ENCODE measurements at regions not wholly inside any gene's neighbourhood (a gene's known extent, or its start where the extent isn't known, plus 50 kb on each side); places are given as distances from the start of the nearest gene placed in this dataset.
"Not testable (repeated sequence)": the region's sequence is repeated elsewhere in the genome, so short reads cannot be mapped to it uniquely, and the experiment has no call there.

GRCh38 chr4:111930659-111931058 lies 214.6 kb upstream of the FAM241A start:
- no peak for DNase-seq (ENCODE audit: low read depth in 2 of 3, low spot score in 2 of 3)

DNA sequence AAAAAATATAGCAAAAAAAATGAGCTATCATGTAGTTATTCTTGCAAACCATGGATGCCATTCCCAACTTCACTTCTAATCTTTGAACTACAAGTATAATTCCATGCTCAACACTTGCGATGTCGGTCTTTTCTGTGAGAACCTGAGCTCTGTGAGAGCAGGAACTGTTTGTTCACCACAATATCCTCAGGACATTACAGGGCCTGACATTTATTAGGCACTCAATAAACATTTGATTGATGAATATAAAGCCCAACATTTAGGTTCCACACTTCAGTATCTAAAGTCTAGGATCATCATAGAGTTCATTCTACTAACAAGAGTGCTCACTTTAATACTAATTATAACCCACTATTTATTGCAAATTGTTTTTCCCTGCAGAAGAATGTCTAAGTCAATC lies 211.6 kb upstream of the FAM241A start:
- no peak for DNase-seq (ENCODE audit: low read depth in 2 of 3, low spot score in 2 of 3)

DNA sequence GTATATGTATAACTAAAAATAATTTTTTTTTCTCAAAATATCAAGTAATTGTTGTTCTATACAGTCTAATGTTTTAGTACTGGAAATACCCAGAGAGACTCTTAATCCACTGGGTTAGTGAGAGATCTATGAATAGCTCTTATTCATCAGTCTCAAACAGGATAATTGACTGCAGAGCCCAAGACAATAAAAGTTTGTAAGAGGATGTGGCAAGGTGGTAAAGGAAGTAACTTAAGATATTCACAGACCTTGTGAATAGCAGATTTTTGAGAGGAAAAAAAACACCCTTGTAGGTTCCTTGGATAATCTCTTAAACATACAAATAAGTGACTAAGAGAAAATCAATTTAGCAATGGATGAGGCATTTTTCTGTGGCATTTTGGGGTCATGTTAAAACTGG lies 210.9 kb upstream of the FAM241A start:
- no peak for DNase-seq (ENCODE audit: low read depth in 2 of 3, low spot score in 2 of 3)

DNA sequence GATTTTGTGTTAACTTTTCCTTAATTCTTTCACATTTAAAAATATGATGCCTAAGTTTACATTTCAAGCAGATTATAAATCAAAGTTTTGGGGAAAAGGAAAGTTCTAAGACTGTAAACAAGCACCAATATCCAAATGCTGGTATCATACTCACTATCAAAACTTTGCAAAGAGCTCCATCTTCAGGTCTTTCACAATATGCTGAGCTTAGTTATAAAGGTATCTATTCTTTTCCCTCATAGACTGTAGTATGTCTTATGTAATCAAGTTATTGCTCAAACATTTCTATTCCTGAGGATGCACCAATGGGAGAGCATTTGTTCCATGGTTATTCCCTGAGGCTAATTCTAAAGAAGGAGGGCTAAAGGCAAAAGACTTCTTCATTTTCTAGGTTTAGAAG lies 207.9 kb upstream of the FAM241A start:
- no peak for DNase-seq (ENCODE audit: low read depth in 2 of 3, low spot score in 2 of 3)

GRCh38 chr4:111941957-111942356 lies 203.3 kb upstream of the FAM241A start:
- no peak for DNase-seq (ENCODE audit: low read depth in 2 of 3, low spot score in 2 of 3)

DNA sequence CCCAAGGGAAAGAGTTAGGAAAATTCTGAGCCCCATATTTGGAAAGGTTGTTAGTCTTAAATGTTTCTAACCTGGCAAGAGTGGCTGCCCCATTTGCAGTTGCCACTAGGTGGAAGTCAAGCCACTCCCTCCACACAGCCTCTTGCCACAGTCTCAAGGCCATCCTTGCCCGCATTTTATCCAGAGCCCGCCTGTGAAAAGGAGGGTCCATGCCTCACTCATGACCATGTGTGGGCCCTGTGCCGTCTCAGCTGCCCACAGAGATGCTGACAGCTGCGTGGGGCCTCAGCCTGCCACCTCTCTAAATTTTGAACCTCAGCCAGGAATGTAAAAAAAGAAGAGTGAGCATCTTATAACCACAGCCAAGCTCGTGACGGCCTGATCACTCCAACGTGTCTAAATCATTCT lies 201.5 kb upstream of the FAM241A start:
- DNase-seq (ENCODE audit: low read depth in 2 of 3, low spot score in 2 of 3) = no peak

- DNase-seq (ENCODE audit: low read depth in 2 of 3, low spot score in 2 of 3) = no peak
These were observed 200.2 kb upstream of the FAM241A start for GRCh38 chr4:111945014-111945413.

- DNase-seq (ENCODE audit: low read depth in 2 of 3, low spot score in 2 of 3) = no peak
These were observed 198.5 kb upstream of the FAM241A start for GRCh38 chr4:111946800-111947199.

DNA sequence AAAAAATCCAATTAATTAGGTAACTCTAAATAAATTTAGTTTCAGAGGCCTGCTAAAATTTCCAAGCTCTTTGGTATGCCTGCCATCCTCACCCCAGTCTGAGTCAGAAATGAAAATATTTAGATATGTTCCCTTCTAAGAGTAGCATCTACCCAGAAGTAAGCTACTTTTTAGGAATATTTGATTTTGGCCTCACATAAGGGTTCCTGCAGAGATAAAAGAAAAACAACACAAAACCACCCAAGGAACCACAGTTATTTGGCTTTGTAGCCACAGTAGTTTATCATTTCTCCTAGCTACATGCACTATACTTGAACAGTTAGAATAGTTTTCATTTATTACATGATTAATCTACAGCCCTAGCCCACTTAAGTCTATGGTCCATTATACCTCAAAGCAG lies 192.6 kb upstream of the FAM241A start:
- DNase-seq (ENCODE audit: low read depth in 2 of 3, low spot score in 2 of 3) = no peak

DNA sequence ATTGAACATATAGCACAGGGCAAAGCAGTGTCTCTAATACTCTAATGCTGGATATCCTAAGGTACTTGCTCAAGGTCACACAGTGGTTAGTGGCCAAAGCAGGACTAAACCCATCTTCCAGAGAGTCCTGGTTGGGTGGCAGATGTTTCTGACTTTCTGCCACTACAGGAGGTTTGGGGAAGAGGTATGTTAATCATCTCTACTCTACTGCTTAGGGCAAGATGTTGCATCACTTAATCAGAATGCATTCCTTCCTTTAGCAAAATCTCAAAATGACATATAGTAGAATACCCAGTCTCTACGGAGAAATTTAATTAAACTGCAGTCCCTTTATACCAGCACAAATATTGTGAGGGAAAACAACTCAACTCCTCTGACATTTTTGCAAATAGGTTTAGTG lies 190.7 kb upstream of the FAM241A start:
- no peak for DNase-seq (ENCODE audit: low read depth in 2 of 3, low spot score in 2 of 3)

- DNase-seq (ENCODE audit: low read depth in 2 of 3, low spot score in 2 of 3) = no peak
These were observed 190.3 kb upstream of the FAM241A start for GRCh38 chr4:111955001-111955400.

DNA sequence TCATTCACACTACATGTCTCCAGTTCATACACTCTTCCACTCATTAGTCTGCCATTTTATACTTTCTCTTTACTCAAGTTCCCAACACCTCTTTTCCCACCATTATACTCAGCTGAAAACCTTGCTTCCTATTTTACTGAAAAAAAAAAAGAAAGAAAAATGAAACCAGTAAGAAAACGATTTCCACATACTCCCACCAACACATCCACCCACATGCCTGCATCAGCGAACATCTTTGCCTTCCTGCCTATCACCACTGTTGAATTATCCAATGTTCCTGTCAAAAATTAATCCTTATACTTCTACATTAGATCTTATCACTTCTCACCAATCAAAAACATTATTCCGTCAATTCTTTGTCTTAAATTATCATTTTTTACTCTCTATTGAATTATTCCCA lies 188.1 kb upstream of the FAM241A start:
- DNase-seq (ENCODE audit: low read depth in 2 of 3, low spot score in 2 of 3) = no peak

GRCh38 chr4:111957997-111958396 lies 187.3 kb upstream of the FAM241A start:
- no peak for DNase-seq (ENCODE audit: low read depth in 2 of 3, low spot score in 2 of 3)

- DNase-seq (ENCODE audit: low read depth in 2 of 3, low spot score in 2 of 3) = no peak
These were observed 186.0 kb upstream of the FAM241A start for GRCh38 chr4:111959222-111959621.

- no peak for DNase-seq (ENCODE audit: low read depth in 2 of 3, low spot score in 2 of 3)
These were observed 185.0 kb upstream of the FAM241A start for GRCh38 chr4:111960241-111960667.

DNA sequence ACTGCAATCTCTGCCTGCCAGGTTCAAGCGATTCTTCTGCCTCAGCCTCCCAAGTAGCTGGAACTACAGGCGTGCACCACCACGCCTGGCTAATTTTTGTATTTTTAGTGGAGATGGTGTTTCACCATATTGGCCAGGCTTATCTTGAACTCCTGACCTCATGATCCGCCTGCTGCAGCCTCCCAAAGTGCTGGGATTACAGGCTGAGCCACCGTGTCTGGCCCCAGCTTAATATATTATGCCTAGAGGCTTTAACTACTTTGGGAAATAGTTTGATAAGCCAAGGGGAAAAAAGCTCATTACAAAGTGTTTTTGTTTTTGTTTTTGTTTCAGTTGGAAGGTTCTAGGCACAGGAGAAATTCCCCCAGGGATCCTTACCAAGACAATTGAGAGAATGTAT lies 184.2 kb upstream of the FAM241A start:
- DNase-seq (ENCODE audit: low read depth in 2 of 3, low spot score in 2 of 3) = not testable (repeated sequence)

DNA sequence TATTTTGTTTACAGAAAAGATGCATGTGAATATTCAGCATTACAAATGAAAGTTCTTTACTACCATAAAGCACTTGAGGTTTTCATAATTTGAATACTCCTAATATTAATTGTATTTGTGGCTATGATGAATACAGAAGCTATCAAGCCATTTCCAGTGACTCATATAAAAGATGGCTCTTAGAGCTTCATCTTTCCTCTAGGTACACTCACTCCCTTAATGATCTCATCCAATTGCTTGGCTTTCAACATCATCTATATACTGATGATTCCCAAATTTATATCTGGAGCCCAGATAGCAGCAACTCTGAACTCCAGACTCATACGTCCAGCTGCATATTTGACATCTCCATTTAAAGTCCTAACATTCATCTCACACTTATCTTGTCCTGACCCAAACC lies 183.4 kb upstream of the FAM241A start:
- no peak for DNase-seq (ENCODE audit: low read depth in 2 of 3, low spot score in 2 of 3)

GRCh38 chr4:111963158-111963700 lies 182.0 kb upstream of the FAM241A start:
- no peak for DNase-seq (ENCODE audit: low read depth in 2 of 3, low spot score in 2 of 3)

GRCh38 chr4:111977419-111977965 lies 167.8 kb upstream of the FAM241A start:
- DNase-seq (ENCODE audit: low read depth in 2 of 3, low spot score in 2 of 3) = no peak

- DNase-seq (ENCODE audit: low read depth in 2 of 3, low spot score in 2 of 3) = no peak
These were observed 165.3 kb upstream of the FAM241A start for GRCh38 chr4:111979921-111980320.

DNA sequence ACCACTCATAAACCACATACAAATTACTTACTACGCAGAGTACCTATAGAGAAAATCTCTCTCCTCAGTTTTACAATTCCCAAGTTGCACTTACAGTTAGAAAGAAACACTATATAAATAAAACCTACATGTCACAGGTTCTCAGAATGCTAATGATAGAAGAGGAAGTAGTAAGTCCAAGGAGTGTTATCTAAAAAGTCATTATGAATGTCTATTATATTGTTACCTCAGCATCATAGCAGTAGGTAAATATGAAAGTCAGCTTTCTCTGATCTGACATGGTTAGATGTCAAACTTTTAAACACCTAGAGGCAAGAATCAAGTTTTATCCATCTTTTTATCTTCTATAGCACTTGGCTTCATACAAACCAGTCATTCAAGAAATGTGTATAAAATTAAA lies 163.2 kb upstream of the FAM241A start:
- DNase-seq (ENCODE audit: low read depth in 2 of 3, low spot score in 2 of 3) = no peak

DNA sequence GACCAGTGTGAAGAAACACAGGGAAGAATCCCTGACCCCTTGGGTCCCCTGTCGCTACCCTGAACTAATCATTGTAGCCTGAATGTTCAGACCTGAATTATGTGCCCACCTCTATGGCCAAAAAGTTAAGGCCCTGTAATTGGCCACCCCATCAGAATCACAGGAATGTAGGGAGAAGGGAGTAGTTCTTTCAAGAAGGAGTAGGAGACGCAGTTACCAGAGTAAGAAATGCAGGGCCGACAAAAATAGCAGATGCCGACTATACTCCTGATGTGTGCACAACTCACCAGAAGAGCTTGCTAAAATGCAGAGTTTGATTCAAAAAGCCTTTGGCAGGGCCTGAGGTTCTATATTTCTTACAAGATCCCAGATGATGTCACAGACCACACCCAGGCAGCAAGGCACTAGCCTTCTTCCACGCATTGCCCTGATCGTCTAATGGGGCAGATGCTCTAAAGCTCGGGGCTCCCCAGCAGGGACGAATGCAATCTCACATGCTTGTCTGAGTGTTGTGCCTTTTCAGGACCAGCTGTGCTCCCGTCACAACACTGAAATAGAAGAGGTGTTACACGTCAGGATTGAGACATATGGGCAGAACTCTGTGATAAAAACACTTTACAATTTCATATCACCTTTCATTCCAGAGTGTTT lies 161.0 kb upstream of the FAM241A start:
- no peak for DNase-seq (ENCODE audit: low read depth in 2 of 3, low spot score in 2 of 3)

DNA sequence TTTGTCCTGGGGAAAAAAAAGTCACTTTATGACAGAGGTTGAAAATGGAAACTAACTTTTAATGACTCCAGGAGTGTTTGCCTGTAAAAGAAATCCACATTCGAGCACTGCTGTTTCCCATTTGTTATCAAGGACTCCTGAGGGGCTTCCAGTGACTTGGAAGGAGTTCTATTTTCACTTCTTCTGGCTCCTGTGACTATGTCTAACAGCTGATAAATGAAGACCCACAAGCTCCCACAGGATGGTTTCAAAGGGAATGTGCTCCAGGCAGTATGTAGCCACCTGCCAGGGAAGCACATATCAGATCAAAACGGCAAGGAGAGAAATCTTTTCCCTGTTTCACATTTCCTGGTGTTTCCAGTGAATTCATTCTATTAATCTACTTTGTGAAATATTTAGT lies 159.8 kb upstream of the FAM241A start:
- DNase-seq (ENCODE audit: low read depth in 2 of 3, low spot score in 2 of 3) = no peak

All from activated CD8-positive, alpha-beta memory T cell treated with anti-CD3 and anti-CD28 coated beads for 48 hours (primary cell).